OCI-LY3 (cell line): ENCODE measurements at regions not wholly inside any gene's neighbourhood (a gene's known extent, or its start where the extent isn't known, plus 50 kb on each side); places are given as distances from the start of the nearest gene placed in this dataset.

Experiments used
- EZH2phosphoT487 ChIP-seq: fragments of 200-600 bp; shearing (Covaris generic); IDR thresholded peaks from 2 replicates; pipeline ENCODE4 v1.6.1; 2018; ENCODE audit warnings: antibody characterized with exemption, mixed run types, low read depth
- TF ChIP-seq, protein P1 (sequence below): fragments of 200-600, 300-600 bp; sonication (generic); IDR thresholded peaks from 2 replicates; pipeline ENCODE4 v1.5.1; 2014; ENCODE audit warnings: antibody characterized with exemption, low read length, low read depth

GRCh38 chr17:65340401-65340800, 203.2 kb downstream of the RGS9 start:
- TF ChIP-seq, protein P1, sequence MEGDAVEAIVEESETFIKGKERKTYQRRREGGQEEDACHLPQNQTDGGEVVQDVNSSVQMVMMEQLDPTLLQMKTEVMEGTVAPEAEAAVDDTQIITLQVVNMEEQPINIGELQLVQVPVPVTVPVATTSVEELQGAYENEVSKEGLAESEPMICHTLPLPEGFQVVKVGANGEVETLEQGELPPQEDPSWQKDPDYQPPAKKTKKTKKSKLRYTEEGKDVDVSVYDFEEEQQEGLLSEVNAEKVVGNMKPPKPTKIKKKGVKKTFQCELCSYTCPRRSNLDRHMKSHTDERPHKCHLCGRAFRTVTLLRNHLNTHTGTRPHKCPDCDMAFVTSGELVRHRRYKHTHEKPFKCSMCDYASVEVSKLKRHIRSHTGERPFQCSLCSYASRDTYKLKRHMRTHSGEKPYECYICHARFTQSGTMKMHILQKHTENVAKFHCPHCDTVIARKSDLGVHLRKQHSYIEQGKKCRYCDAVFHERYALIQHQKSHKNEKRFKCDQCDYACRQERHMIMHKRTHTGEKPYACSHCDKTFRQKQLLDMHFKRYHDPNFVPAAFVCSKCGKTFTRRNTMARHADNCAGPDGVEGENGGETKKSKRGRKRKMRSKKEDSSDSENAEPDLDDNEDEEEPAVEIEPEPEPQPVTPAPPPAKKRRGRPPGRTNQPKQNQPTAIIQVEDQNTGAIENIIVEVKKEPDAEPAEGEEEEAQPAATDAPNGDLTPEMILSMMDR = no peak
- TF ChIP-seq EZH2phosphoT487 = no peak
